ENCODE measurements at regions not wholly inside any gene's neighbourhood (a gene's known extent, or its start where the extent isn't known, plus 50 kb on each side); places are given as distances from the start of the nearest gene placed in this dataset.

DNA sequence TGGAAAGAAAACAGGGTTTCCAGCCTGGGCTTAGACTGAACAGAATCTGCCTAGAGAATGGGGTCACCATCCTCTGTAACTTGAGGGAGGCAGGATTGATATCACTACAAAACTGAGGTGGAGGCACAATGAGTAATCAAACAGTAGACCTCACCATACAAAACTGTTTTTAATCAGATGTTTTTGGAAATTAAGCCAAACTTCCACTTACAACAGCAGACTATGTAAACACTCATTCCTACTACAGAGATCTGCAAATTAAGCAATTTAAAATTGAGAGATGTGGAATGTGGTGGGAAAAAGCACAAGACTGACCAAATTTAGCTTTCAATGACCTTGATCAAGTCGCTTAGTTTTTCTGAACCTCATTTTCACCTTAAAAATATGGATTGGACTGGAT, 104.3 kb upstream of the SLC38A4 start:
- H3K14ac ChIP-seq (ENCODE audit: low read length): no peak overlapping the region
- H3K79me1 ChIP-seq (ENCODE audit: low read length): peaks cover 2% of the 10 kb centered on the region
- no peak overlapping the region for H3K4ac ChIP-seq (ENCODE audit: low read depth, low read length)
- H3K4me3 ChIP-seq (ENCODE audit: low read depth, low read length): no peak overlapping the region
- H3K4me2 ChIP-seq (ENCODE audit: low read length): no peak overlapping the region
- WGBS (ENCODE audit: extremely low coverage, insufficient coverage, insufficient read length): no CpG with 5 or more reads among the region's 1 CpG
- no peak overlapping the region for H3K9ac ChIP-seq (ENCODE audit: low read length)
- H3K36me3 ChIP-seq (ENCODE audit: control insufficient read depth in 1 of 2, insufficient read depth in 2 of 2, low read length in 2 of 2): no peaks in the 10 kb centered on the region
- no peak overlapping the region for H4K12ac ChIP-seq (ENCODE audit: low read depth, low read length)
- no peaks in the 10 kb centered on the region for H3K9me3 ChIP-seq (ENCODE audit: insufficient read depth, low read depth, low read length)
- no peak overlapping the region for H4K91ac ChIP-seq (ENCODE audit: low read depth, low read length)
- H3K27ac ChIP-seq (ENCODE audit: low read depth, low read length): no peak overlapping the region
- H2BK120ac ChIP-seq (ENCODE audit: insufficient read depth, low read length, poor library complexity): no peak overlapping the region
- no peak for DNase-seq
- no peak overlapping the region for H2AK5ac ChIP-seq (ENCODE audit: low read length)
- no peak overlapping the region for H3K23ac ChIP-seq (ENCODE audit: low read length)
- no peaks in the 10 kb centered on the region for H3K4me1 ChIP-seq (ENCODE audit: control insufficient read depth in 1 of 2, insufficient read depth in 2 of 2, low read length in 2 of 2)
- H3K18ac ChIP-seq (ENCODE audit: low read length): no peak overlapping the region
- no peak overlapping the region for H4K8ac ChIP-seq (ENCODE audit: low read depth, low read length)
- H2BK5ac ChIP-seq (ENCODE audit: low read depth, low read length, poor library complexity): no peak overlapping the region
- no peak overlapping the region for H2AFZ ChIP-seq (ENCODE audit: insufficient read depth, low read length, poor library complexity)
- H3K27me3 ChIP-seq (ENCODE audit: insufficient read depth, low read length): no peaks in the 10 kb centered on the region
- H3K79me2 ChIP-seq (ENCODE audit: control insufficient read depth, insufficient read depth, low read length, poor library complexity): no peaks in the 10 kb centered on the region
- H2BK12ac ChIP-seq (ENCODE audit: low read length): no peak overlapping the region

GRCh38 chr12:46933947-46934346, 108.2 kb upstream of the SLC38A4 start:
- Histone ChIP-seq H3K27ac (ENCODE audit: low read depth, low read length) (no peak overlapping the region), H3K4me1 (ENCODE audit: control insufficient read depth in 1 of 2, insufficient read depth in 2 of 2, low read length in 2 of 2) (no peaks in the 10 kb centered on the region), H3K18ac (ENCODE audit: low read length) (no peak overlapping the region), H3K79me2 (ENCODE audit: control insufficient read depth, insufficient read depth, low read length, poor library complexity) (no peaks in the 10 kb centered on the region), H3K27me3 (ENCODE audit: insufficient read depth, low read length) (no peaks in the 10 kb centered on the region), H4K91ac (ENCODE audit: low read depth, low read length) (no peak overlapping the region), H3K9ac (ENCODE audit: low read length) (no peak overlapping the region), H3K14ac (ENCODE audit: low read length) (no peak overlapping the region), H2BK120ac (ENCODE audit: insufficient read depth, low read length, poor library complexity) (no peak overlapping the region), H2BK12ac (ENCODE audit: low read length) (no peak overlapping the region), H3K23ac (ENCODE audit: low read length) (no peak overlapping the region), H3K4me3 (ENCODE audit: low read depth, low read length) (no peak overlapping the region), H2AK5ac (ENCODE audit: low read length) (no peak overlapping the region), H3K9me3 (ENCODE audit: insufficient read depth, low read depth, low read length) (no peaks in the 10 kb centered on the region), H4K8ac (ENCODE audit: low read depth, low read length) (no peak overlapping the region), H2AFZ (ENCODE audit: insufficient read depth, low read length, poor library complexity) (no peak overlapping the region), H3K79me1 (ENCODE audit: low read length) (peaks cover 2% of the 10 kb centered on the region), H3K36me3 (ENCODE audit: control insufficient read depth in 1 of 2, insufficient read depth in 2 of 2, low read length in 2 of 2) (no peaks in the 10 kb centered on the region), H4K12ac (ENCODE audit: low read depth, low read length) (no peak overlapping the region), H2BK5ac (ENCODE audit: low read depth, low read length, poor library complexity) (no peak overlapping the region), H3K4me2 (ENCODE audit: low read length) (no peak overlapping the region), H3K4ac (ENCODE audit: low read depth, low read length) (no peak overlapping the region)
- WGBS (ENCODE audit: extremely low coverage, insufficient coverage, insufficient read length): no CpG with 5 or more reads among the region's 1 CpG
- DNase-seq: peak in 1 of 2 donors; percentile 52

- Histone ChIP-seq H2AK5ac (ENCODE audit: low read length) (no peak overlapping the region), H4K91ac (ENCODE audit: low read depth, low read length) (no peak overlapping the region), H3K4ac (ENCODE audit: low read depth, low read length) (no peak overlapping the region), H4K8ac (ENCODE audit: low read depth, low read length) (no peak overlapping the region), H2AFZ (ENCODE audit: insufficient read depth, low read length, poor library complexity) (no peak overlapping the region), H3K23ac (ENCODE audit: low read length) (no peak overlapping the region), H4K12ac (ENCODE audit: low read depth, low read length) (no peak overlapping the region), H3K14ac (ENCODE audit: low read length) (no peak overlapping the region), H3K4me2 (ENCODE audit: low read length) (no peak overlapping the region), H2BK12ac (ENCODE audit: low read length) (no peak overlapping the region), H3K79me1 (ENCODE audit: low read length) (peaks cover 2% of the 10 kb centered on the region), H2BK120ac (ENCODE audit: insufficient read depth, low read length, poor library complexity) (no peak overlapping the region), H3K9me3 (ENCODE audit: insufficient read depth, low read depth, low read length) (no peaks in the 10 kb centered on the region), H3K4me1 (ENCODE audit: control insufficient read depth in 1 of 2, insufficient read depth in 2 of 2, low read length in 2 of 2) (no peaks in the 10 kb centered on the region), H3K27me3 (ENCODE audit: insufficient read depth, low read length) (no peaks in the 10 kb centered on the region), H3K79me2 (ENCODE audit: control insufficient read depth, insufficient read depth, low read length, poor library complexity) (no peaks in the 10 kb centered on the region), H3K27ac (ENCODE audit: low read depth, low read length) (no peak overlapping the region), H2BK5ac (ENCODE audit: low read depth, low read length, poor library complexity) (no peak overlapping the region), H3K36me3 (ENCODE audit: control insufficient read depth in 1 of 2, insufficient read depth in 2 of 2, low read length in 2 of 2) (no peaks in the 10 kb centered on the region), H3K4me3 (ENCODE audit: low read depth, low read length) (no peak overlapping the region), H3K18ac (ENCODE audit: low read length) (no peak overlapping the region), H3K9ac (ENCODE audit: low read length) (no peak overlapping the region)
- WGBS (ENCODE audit: extremely low coverage, insufficient coverage, insufficient read length): no CpG with 5 or more reads among the region's 10 CpGs
- no peak for DNase-seq
Observed at GRCh38 chr12:46934374-46935111, 108.7 kb upstream of the SLC38A4 start.

GRCh38 chr12:46935271-46935847, 109.6 kb upstream of the SLC38A4 start:
- Histone ChIP-seq H3K79me1 (ENCODE audit: low read length) (peaks cover 2% of the 10 kb centered on the region), H3K27me3 (ENCODE audit: insufficient read depth, low read length) (no peaks in the 10 kb centered on the region), H4K12ac (ENCODE audit: low read depth, low read length) (no peak overlapping the region), H4K8ac (ENCODE audit: low read depth, low read length) (no peak overlapping the region), H2BK120ac (ENCODE audit: insufficient read depth, low read length, poor library complexity) (no peak overlapping the region), H3K4me2 (ENCODE audit: low read length) (no peak overlapping the region), H3K27ac (ENCODE audit: low read depth, low read length) (no peak overlapping the region), H3K36me3 (ENCODE audit: control insufficient read depth in 1 of 2, insufficient read depth in 2 of 2, low read length in 2 of 2) (no peaks in the 10 kb centered on the region), H3K79me2 (ENCODE audit: control insufficient read depth, insufficient read depth, low read length, poor library complexity) (no peaks in the 10 kb centered on the region), H4K91ac (ENCODE audit: low read depth, low read length) (no peak overlapping the region), H3K14ac (ENCODE audit: low read length) (no peak overlapping the region), H3K18ac (ENCODE audit: low read length) (no peak overlapping the region), H3K4me3 (ENCODE audit: low read depth, low read length) (no peak overlapping the region), H2BK12ac (ENCODE audit: low read length) (no peak overlapping the region), H3K9me3 (ENCODE audit: insufficient read depth, low read depth, low read length) (no peaks in the 10 kb centered on the region), H2AK5ac (ENCODE audit: low read length) (no peak overlapping the region), H3K9ac (ENCODE audit: low read length) (no peak overlapping the region), H3K4ac (ENCODE audit: low read depth, low read length) (no peak overlapping the region), H3K23ac (ENCODE audit: low read length) (no peak overlapping the region), H3K4me1 (ENCODE audit: control insufficient read depth in 1 of 2, insufficient read depth in 2 of 2, low read length in 2 of 2) (no peaks in the 10 kb centered on the region), H2BK5ac (ENCODE audit: low read depth, low read length, poor library complexity) (no peak overlapping the region), H2AFZ (ENCODE audit: insufficient read depth, low read length, poor library complexity) (no peak overlapping the region)
- WGBS (ENCODE audit: extremely low coverage, insufficient coverage, insufficient read length): no CpG with 5 or more reads among the region's 3 CpGs
- DNase-seq: no peak
